Omental fat pad (tissue), 3 donors: ENCODE measurements at regions not wholly inside any gene's neighbourhood (a gene's known extent, or its start where the extent isn't known, plus 50 kb on each side); places are given as distances from the start of the nearest gene placed in this dataset.

Experiments
- ATAC-seq: fragments of 150-250 bp; one replicate; pipeline ENCODE4 v1.9.1; 2016; ENCODE audit warnings: mild to moderate bottlenecking, moderate library complexity; ENCODE audit not compliant: low FRiP score
- DNase-seq: peaks from one replicate; pipeline ENCODE4 v3.0.0-alpha.2; 2019; ENCODE audit warnings: low spot score
- TF ChIP-seq, protein P1 (sequence below), 3 donors: fragments of 450-650 bp; IDR thresholded peaks; one replicate each; pipeline ENCODE4 v1.5.1; 2016 to 2017; ENCODE audit warnings: antibody characterized with exemption in 3 of 3, mild to moderate bottlenecking in 3 of 3, moderate library complexity in 2 of 3

DNA sequence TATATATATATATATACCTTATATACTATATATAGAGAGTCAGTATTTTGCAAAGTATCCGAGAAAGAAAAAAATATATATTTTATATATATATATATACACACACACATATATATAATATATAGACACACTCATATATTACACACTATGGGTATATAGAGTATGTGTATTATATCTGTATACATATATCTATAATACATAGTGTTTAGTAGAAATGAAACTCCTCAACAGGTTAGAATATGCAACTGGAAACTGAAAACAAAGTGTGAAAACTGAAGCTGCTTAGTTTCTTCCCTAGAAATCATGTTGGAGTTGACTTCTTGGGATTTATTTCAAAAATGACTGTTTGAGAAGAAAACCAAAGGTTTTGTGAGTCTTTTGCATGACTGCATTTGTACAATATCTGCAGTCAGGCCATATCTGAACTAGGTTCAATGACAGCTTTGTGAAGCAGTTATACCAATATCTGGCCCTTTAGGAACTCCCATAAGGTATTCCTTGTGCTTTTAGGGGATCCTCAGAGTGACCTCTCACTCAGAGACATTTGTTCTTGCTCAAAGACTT, 284.1 kb downstream of the CASP12 start:
- no peak for DNase-seq
- no peak for ATAC-seq
- TF ChIP-seq, protein P1, sequence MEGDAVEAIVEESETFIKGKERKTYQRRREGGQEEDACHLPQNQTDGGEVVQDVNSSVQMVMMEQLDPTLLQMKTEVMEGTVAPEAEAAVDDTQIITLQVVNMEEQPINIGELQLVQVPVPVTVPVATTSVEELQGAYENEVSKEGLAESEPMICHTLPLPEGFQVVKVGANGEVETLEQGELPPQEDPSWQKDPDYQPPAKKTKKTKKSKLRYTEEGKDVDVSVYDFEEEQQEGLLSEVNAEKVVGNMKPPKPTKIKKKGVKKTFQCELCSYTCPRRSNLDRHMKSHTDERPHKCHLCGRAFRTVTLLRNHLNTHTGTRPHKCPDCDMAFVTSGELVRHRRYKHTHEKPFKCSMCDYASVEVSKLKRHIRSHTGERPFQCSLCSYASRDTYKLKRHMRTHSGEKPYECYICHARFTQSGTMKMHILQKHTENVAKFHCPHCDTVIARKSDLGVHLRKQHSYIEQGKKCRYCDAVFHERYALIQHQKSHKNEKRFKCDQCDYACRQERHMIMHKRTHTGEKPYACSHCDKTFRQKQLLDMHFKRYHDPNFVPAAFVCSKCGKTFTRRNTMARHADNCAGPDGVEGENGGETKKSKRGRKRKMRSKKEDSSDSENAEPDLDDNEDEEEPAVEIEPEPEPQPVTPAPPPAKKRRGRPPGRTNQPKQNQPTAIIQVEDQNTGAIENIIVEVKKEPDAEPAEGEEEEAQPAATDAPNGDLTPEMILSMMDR (IDR thresholded peaks at IDR 0.05): no peak

DNA sequence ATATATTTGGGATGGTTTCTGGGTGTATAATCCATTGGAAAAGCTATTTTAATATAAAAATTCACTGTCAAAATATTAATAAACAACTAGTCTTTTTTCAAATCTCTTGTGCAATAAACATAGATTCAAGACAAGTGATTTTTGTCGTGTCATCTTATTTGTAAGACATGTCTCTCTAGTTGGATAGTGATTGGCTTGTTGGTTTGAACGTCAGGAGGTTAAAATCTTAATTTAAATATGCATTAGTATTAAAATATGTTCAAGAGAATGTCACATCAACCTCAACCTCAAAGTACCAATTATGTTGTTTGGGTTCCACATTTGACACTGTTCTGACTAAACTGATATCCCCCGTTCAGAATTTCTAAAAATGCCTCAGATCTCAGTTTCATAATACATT, 287.6 kb downstream of the CASP12 start:
- ATAC-seq (no peak), DNase-seq (no peak)
- TF ChIP-seq, protein P1 (IDR thresholded peaks at IDR 0.05): no peak

DNA sequence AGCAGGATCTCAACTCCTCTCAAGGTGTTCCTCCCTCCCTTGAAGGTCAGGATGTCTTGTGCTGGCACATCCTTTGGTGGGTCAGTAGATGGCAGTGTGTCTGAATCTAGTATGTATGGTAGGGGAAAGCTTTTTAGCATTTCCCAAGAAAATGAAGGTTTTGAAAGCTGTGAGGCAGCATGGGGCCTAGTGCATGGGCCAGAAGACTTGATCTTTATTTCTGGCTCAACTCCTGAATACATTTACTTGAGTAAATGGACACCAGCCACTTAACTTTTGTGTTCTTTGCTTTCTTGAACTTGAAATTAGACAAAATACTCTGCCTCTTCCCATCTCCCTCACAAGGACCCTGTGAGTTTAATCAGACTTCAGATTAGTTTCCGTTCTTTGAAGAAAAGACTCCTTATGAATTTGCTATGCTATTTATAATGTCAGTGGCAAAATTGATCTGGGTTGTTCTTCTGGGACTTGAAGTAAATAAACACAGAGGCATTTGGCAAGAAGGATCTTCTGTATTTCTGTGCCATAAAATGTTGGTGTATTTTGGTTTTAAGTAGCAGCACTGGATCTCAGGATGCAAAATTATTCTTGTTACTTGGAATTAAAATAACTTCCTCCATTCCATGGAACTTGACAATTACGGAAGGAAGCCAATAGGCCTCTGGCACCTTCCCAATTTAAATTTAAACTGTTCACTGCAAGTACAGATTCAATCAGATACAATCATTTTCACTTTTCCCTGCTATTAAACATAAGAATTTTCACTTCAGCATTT, 288.8 kb downstream of the CASP12 start:
- ATAC-seq (peak; percentile 86), DNase-seq (no peak)
- TF ChIP-seq, protein P1 (IDR thresholded peaks at IDR 0.05): no peak

DNA sequence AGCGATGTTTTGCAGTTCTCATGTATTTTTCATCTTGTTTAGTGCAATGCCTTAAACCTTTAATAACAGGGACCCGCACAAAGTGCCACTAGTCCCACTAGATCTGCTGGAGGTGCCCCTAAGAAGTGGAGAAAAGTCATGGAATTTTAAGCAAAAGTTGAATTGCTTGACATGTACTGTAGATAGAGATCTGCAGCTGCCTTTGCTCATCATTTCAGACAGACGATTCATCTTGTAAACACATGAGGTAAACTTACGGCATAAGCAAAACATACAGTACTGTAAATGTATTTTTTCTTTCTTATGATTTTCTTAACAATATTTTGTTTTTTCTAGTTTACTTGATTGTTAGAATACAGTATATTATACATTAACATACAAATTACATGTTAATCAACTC, 295.6 kb downstream of the CASP12 start:
- ATAC-seq: no peak
- no peak for DNase-seq
- TF ChIP-seq, protein P1 (IDR thresholded peaks at IDR 0.05): no peak

DNA sequence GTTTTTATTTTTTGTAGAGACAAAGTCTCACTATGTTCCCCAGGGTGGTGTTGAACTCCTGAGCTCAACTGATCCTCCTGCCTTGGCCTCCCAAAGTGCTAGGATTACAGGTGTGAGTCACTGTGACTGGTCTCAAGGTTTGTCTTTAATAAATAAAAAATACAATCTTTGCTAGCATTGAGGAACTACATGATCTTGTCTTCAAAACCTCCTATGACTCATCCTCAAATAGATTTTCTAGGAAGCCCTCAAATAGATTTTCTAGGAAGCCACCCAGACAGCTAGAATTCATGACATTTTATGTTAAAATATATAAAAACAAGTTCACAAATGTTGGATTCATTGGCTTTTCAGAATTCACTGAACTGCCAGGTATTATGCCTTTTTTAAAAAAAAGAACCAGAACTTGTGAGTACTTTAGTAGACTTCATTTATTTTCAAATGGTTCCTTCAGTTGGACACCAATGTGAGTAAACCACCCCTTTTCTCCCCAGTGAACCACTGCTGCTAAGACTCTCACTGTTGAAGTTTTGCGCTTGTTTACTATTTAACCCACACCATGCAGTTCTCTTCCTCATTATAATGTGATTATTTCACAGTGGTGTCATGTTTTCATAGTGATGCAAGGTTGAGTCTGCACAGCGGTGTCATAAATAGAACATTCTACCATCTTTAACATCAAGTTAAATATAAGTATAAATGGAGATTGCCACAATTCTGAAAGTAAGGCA, 303.9 kb downstream of the CASP12 start:
- no peak for DNase-seq
- TF ChIP-seq, protein P1 (IDR thresholded peaks at IDR 0.05): no peak
- ATAC-seq: no peak

DNA sequence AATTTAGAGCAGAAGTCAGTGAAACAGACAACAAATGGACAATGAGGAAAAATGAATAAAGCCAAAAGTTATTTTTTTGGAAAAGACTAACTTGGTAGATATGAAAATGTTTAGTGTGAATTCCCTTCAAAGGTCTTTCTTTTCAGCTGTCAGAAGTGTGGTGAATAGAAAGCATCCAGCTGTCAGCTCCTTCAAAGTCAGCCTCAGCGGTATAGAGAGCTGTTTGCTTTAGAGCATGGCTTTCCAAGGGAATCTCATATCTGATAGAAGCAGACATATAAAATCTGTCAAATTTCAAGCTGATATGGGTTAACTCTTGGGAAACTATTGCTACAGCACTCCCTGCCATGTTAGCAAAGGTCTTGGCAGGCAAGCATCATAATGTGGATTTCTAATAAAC, 309.3 kb downstream of the CASP12 start:
- TF ChIP-seq, protein P1 (IDR thresholded peaks at IDR 0.05): no peak
- DNase-seq: no peak
- ATAC-seq: no peak
